OCI-LY7 (cell line): ENCODE measurements at regions not wholly inside any gene's neighbourhood (a gene's known extent, or its start where the extent isn't known, plus 50 kb on each side); places are given as distances from the start of the nearest gene placed in this dataset.
A peak's percentile ranks its signal among the peaks of the same experiment; 100 is the strongest.

Experiments used
- BruUV-seq: library from RNA; stranded (reverse); fragments of 400-500 nt; replicated peaks from 2 replicates; lab custom pipeline; 2021; lab: Mats Ljungman, UMichigan
- CTCF ChIA-PET: fragments of 300-600 bp; sonication (Branson Sonifier 250); formaldehyde crosslinking; loops from one replicate; lab custom pipeline; 2022; ENCODE audit warnings: antibody characterized with exemption; ENCODE audit not compliant: unreplicated experiment; lab: Charles Lee
- POLR2A ChIA-PET: fragments of 300-600 bp; sonication (Branson Sonifier 250); formaldehyde crosslinking; loops from one replicate; lab custom pipeline; 2022; ENCODE audit warnings: antibody characterized with exemption; lab: Charles Lee
- DNase-seq: peaks from one replicate; pipeline ENCODE4 v3.0.0-alpha.2; 2015; ENCODE audit warnings: low spot score
- H2AFZ ChIP-seq: fragments of 200-600 bp; sonication (generic), shearing (Covaris generic); 2 replicates; pipeline ENCODE4 v1.6.1; 2014; ENCODE audit warnings: mild to moderate bottlenecking, antibody characterized with exemption, low read length, moderate library complexity
- H3K27ac ChIP-seq: fragments of 200-600 bp; sonication (generic); 2 replicates; pipeline ENCODE4 v1.5.1; 2014; ENCODE audit warnings: mixed run types, low read depth, mild to moderate bottlenecking, moderate library complexity, low read length, inconsistent platforms; ENCODE audit not compliant: poor library complexity, severe bottlenecking
- H3K36me3 ChIP-seq: fragments of 200-600 bp; sonication (generic); 2 replicates; pipeline ENCODE4 v1.6.1; 2014; ENCODE audit warnings: mild to moderate bottlenecking, antibody characterized with exemption, low read length, moderate library complexity, mixed read lengths; ENCODE audit not compliant: insufficient read depth
- H3K4me1 ChIP-seq: fragments of 200-600 bp; sonication (generic); 2 replicates; pipeline ENCODE4 v1.5.1; 2014; ENCODE audit warnings: mild to moderate bottlenecking, low read length; ENCODE audit not compliant: insufficient read depth, poor library complexity, severe bottlenecking
- H3K4me2 ChIP-seq: fragments of 200-600 bp; sonication (generic); 2 replicates; pipeline ENCODE4 v1.6.1; 2014; ENCODE audit warnings: mild to moderate bottlenecking, low read length
- H3K4me3 ChIP-seq: fragments of 200-600 bp; sonication (generic); 2 replicates; pipeline ENCODE4 v1.5.1; 2014; ENCODE audit warnings: mild to moderate bottlenecking, low read depth, low read length; ENCODE audit not compliant: poor library complexity, severe bottlenecking
- H3K79me2 ChIP-seq: fragments of 200-600 bp; sonication (generic); 2 replicates; pipeline ENCODE4 v1.6.1; 2016; ENCODE audit warnings: low read depth, mild to moderate bottlenecking, low read length, moderate library complexity, mixed read lengths; ENCODE audit not compliant: insufficient read depth
- H3K9me2 ChIP-seq: fragments of 200-600 bp; sonication (generic); 2 replicates; pipeline ENCODE4 v1.6.1; 2016; ENCODE audit warnings: mild to moderate bottlenecking, low read length, mixed read lengths; ENCODE audit not compliant: insufficient read depth
- H3K9me3 ChIP-seq: fragments of 200-600 bp; sonication (generic); 2 replicates; pipeline ENCODE4 v1.6.1; 2014; ENCODE audit warnings: mild to moderate bottlenecking, mixed run types, low read length, mixed read lengths
- H4K20me1 ChIP-seq: fragments of 200-600 bp; sonication (generic); 2 replicates; pipeline ENCODE4 v1.6.1; 2014; ENCODE audit warnings: mild to moderate bottlenecking, antibody characterized with exemption, low read length, moderate library complexity, mixed read lengths; ENCODE audit not compliant: insufficient read depth
- EZH2phosphoT487 ChIP-seq: fragments of 200-600 bp; sonication (generic); IDR thresholded peaks from 2 replicates; pipeline ENCODE4 v1.6.1; 2018; ENCODE audit warnings: low read depth, borderline replicate concordance, mild to moderate bottlenecking, mixed run types, antibody characterized with exemption, low read length, moderate library complexity, mixed read lengths
- intact Hi-C: fragments of 100-400 bp; cut with micrococcal nuclease; formaldehyde crosslinking; loops from one replicate; pipeline ENCODE4 v1.10.0; 2022; ENCODE audit not compliant: unreplicated experiment
- TF ChIP-seq, protein P1 (sequence below): fragments of 200-600 bp; sonication (generic); conservative IDR thresholded peaks from 2 replicates; pipeline ENCODE4 v1.5.1; 2014; ENCODE audit warnings: mild to moderate bottlenecking, antibody characterized with exemption, low read length, moderate library complexity, mixed read lengths

DNA sequence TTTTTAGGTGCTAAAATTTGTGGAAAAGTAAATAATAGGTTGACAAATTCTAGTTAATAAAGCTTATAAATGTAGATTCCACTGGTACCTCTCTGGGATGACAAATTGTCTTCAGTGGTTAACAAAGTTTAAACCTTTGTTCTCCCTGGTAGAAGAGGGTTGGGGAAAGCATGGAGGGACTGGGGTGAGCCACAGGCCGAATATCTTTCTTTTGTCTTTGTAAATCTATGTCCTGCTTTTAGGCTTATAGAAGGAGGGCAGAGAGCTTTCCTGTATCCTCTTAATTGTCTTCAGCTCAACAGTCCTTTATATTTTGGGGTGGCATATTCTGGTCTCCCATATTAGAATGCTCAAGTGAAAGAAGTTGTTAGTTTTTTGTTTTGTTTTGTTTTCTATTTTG lies 142.2 kb upstream of the CNOT2 start:
- no peak for DNase-seq
- ChIA-PET CTCF (no interaction called here), POLR2A (no interaction called here)
- H3K36me3 ChIP-seq: no peaks in the 10 kb centered on the region
- H3K9me2 ChIP-seq: no peaks in the 10 kb centered on the region
- no peaks in the 10 kb centered on the region for H3K9me3 ChIP-seq
- H3K4me1 ChIP-seq: no peaks in the 10 kb centered on the region
- TF ChIP-seq, protein P1, sequence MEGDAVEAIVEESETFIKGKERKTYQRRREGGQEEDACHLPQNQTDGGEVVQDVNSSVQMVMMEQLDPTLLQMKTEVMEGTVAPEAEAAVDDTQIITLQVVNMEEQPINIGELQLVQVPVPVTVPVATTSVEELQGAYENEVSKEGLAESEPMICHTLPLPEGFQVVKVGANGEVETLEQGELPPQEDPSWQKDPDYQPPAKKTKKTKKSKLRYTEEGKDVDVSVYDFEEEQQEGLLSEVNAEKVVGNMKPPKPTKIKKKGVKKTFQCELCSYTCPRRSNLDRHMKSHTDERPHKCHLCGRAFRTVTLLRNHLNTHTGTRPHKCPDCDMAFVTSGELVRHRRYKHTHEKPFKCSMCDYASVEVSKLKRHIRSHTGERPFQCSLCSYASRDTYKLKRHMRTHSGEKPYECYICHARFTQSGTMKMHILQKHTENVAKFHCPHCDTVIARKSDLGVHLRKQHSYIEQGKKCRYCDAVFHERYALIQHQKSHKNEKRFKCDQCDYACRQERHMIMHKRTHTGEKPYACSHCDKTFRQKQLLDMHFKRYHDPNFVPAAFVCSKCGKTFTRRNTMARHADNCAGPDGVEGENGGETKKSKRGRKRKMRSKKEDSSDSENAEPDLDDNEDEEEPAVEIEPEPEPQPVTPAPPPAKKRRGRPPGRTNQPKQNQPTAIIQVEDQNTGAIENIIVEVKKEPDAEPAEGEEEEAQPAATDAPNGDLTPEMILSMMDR: no peak
- TF ChIP-seq EZH2phosphoT487: no peak
- no peaks in the 10 kb centered on the region for H3K79me2 ChIP-seq
- intact Hi-C loops: no loop called here
- H3K4me2 ChIP-seq: no peak overlapping the region
- BruUV-seq: no TSS peak
- H3K4me3 ChIP-seq: no peak overlapping the region
- H3K27ac ChIP-seq: no peak overlapping the region
- H4K20me1 ChIP-seq: no peaks in the 10 kb centered on the region
- no peak overlapping the region for H2AFZ ChIP-seq

DNA sequence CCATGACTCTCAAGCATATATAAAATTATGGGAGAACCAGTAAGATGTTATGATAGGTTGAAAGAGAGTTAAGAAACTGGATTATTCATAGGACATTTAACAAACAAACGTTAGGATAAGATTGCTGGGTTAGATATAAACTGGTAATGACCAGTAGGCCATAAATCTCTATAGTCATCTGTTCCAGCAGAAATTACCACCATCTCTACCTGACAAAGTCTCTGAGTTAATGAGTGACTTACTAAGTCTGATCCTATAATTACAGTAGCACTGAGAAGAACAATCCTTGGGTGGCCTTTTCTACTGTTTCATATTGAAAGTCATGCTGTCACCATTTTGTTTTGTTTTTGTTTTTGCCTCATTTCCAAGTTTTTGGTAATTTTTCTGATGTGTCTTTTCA lies 136.9 kb upstream of the CNOT2 start:
- no peaks in the 10 kb centered on the region for H3K79me2 ChIP-seq
- DNase-seq: no peak
- 0 out of 2 replicates have a peak, but pooled peaks cover 14% of the 10 kb centered on the region for H3K9me3 ChIP-seq
- ChIA-PET POLR2A (interaction anchor here (0.8 kb wide), 1 partner anchor 223 kb away, joined by 3 read pairs; no protein-coding TSS in a partner anchor), CTCF (no interaction called here)
- no peaks in the 10 kb centered on the region for H3K36me3 ChIP-seq
- no peak overlapping the region for H3K4me3 ChIP-seq
- TF ChIP-seq, protein P1: no peak
- TF ChIP-seq EZH2phosphoT487: no peak
- H3K4me2 ChIP-seq: no peak overlapping the region
- intact Hi-C loops: no loop called here
- H3K9me2 ChIP-seq: no peaks in the 10 kb centered on the region
- BruUV-seq: no TSS peak
- no peak overlapping the region for H3K27ac ChIP-seq
- H2AFZ ChIP-seq: no peak overlapping the region
- no peaks in the 10 kb centered on the region for H4K20me1 ChIP-seq
- H3K4me1 ChIP-seq: no peaks in the 10 kb centered on the region

- H4K20me1 ChIP-seq: no peaks in the 10 kb centered on the region
- TF ChIP-seq, protein P1: no peak
- TF ChIP-seq EZH2phosphoT487: no peak
Observed at GRCh38 chr12:70110085-70110484, 133.1 kb upstream of the CNOT2 start.

More at GRCh38 chr12:70110085-70110484, 133.1 kb upstream of the CNOT2 start:
- no peak overlapping the region for H2AFZ ChIP-seq
- peak; percentile 20 for DNase-seq
- H3K79me2 ChIP-seq: no peaks in the 10 kb centered on the region
- 0 out of 2 replicates have a peak, but pooled peaks cover 14% of the 10 kb centered on the region for H3K9me3 ChIP-seq
- H3K4me1 ChIP-seq: no peaks in the 10 kb centered on the region
- ChIA-PET POLR2A (interaction anchor here (0.6 to 0.7 kb wide), 2 partner anchors 151 to 1611 kb away, joined by 3 read pairs; no protein-coding TSS in a partner anchor), CTCF (no interaction called here)
- no peaks in the 10 kb centered on the region for H3K36me3 ChIP-seq
- H3K27ac ChIP-seq: no peak overlapping the region
- no TSS peak for BruUV-seq
- no peaks in the 10 kb centered on the region for H3K9me2 ChIP-seq
- no peak overlapping the region for H3K4me3 ChIP-seq
- no peak overlapping the region for H3K4me2 ChIP-seq
- intact Hi-C loops: no loop called here
